ENCODE measurements at regions not wholly inside any gene's neighbourhood (a gene's known extent, or its start where the extent isn't known, plus 50 kb on each side); places are given as distances from the start of the nearest gene placed in this dataset.

- TF ChIP-seq CTCF (IDR thresholded peaks at IDR 0.05; ENCODE audit: low read depth, low read length): no peak
- Histone ChIP-seq H3K9me3 (ENCODE audit: severe bottlenecking) (no peaks in the 10 kb centered on the region), H3K27ac (no peak overlapping the region), H3K4me3 (ENCODE audit: low read depth, low read length) (no peak overlapping the region), H3K27me3 (ENCODE audit: insufficient read depth, low read depth, severe bottlenecking) (peaks cover 40% of the 10 kb centered on the region), H3K36me3 (no peaks in the 10 kb centered on the region)
- no peak for DNase-seq
Observed at GRCh38 chr2:103151046-103151445, 389.2 kb downstream of the TMEM182 start.

GRCh38 chr2:103152556-103152955 is 390.7 kb downstream of the TMEM182 start:
- no peak for TF ChIP-seq CTCF (IDR thresholded peaks at IDR 0.05; ENCODE audit: low read depth, low read length)
- H3K27me3 ChIP-seq (ENCODE audit: insufficient read depth, low read depth, severe bottlenecking): peaks cover 43% of the 10 kb centered on the region
- no peaks in the 10 kb centered on the region for H3K36me3 ChIP-seq
- no peak for DNase-seq
- H3K9me3 ChIP-seq (ENCODE audit: severe bottlenecking): no peaks in the 10 kb centered on the region
- H3K4me3 ChIP-seq (ENCODE audit: low read depth, low read length): no peak overlapping the region
- no peak overlapping the region for H3K27ac ChIP-seq

GRCh38 chr2:103153580-103154284 is 391.9 kb downstream of the TMEM182 start:
- Histone ChIP-seq H3K27me3 (ENCODE audit: insufficient read depth, low read depth, severe bottlenecking) (peaks cover 44% of the 10 kb centered on the region), H3K27ac (no peak overlapping the region), H3K36me3 (no peaks in the 10 kb centered on the region), H3K9me3 (ENCODE audit: severe bottlenecking) (no peaks in the 10 kb centered on the region), H3K4me3 (ENCODE audit: low read depth, low read length) (no peak overlapping the region)
- no peak for TF ChIP-seq CTCF (IDR thresholded peaks at IDR 0.05; ENCODE audit: low read depth, low read length)
- no peak for DNase-seq

GRCh38 chr2:103155308-103155707 is 393.5 kb downstream of the TMEM182 start:
- Histone ChIP-seq H3K36me3 (no peaks in the 10 kb centered on the region), H3K27me3 (ENCODE audit: insufficient read depth, low read depth, severe bottlenecking) (peaks cover 46% of the 10 kb centered on the region), H3K27ac (no peak overlapping the region), H3K4me3 (ENCODE audit: low read depth, low read length) (no peak overlapping the region), H3K9me3 (ENCODE audit: severe bottlenecking) (no peaks in the 10 kb centered on the region)
- DNase-seq: no peak
- TF ChIP-seq CTCF (IDR thresholded peaks at IDR 0.05; ENCODE audit: low read depth, low read length): no peak

GRCh38 chr2:103159018-103159417 is 397.2 kb downstream of the TMEM182 start:
- TF ChIP-seq CTCF (IDR thresholded peaks at IDR 0.05; ENCODE audit: low read depth, low read length): no peak
- no peak for DNase-seq
- no peak overlapping the region for H3K27ac ChIP-seq
- peaks cover 62% of the 10 kb centered on the region for H3K27me3 ChIP-seq (ENCODE audit: insufficient read depth, low read depth, severe bottlenecking)
- H3K4me3 ChIP-seq (ENCODE audit: low read depth, low read length): no peak overlapping the region
- H3K36me3 ChIP-seq: no peaks in the 10 kb centered on the region
- H3K9me3 ChIP-seq (ENCODE audit: severe bottlenecking): no peaks in the 10 kb centered on the region

Data from WERI-Rb-1 (cell line).